Esophagus squamous epithelium (tissue), 4 donors: ENCODE measurements at regions not wholly inside any gene's neighbourhood (a gene's known extent, or its start where the extent isn't known, plus 50 kb on each side); places are given as distances from the start of the nearest gene placed in this dataset.

Experiments used
- POLR2A ChIP-seq, 4 donors: fragments of 450-650 bp; IDR thresholded peaks; one replicate each; pipeline ENCODE4 v1.6.1; 2017; ENCODE audit warnings: antibody characterized with exemption in 4 of 4, mild to moderate bottlenecking in 4 of 4, moderate library complexity in 3 of 4
- TF ChIP-seq, protein P1 (sequence below), 6 experiments: fragments of 450-650 bp in 4 of 6; fragments of 200-600 bp in 2 of 6; sonication (generic) in 2 of 6; IDR thresholded peaks; one replicate each; pipeline ENCODE4 v1.5.1; 2016 to 2019; ENCODE audit warnings: antibody characterized with exemption in 6 of 6, mild to moderate bottlenecking in 4 of 6, moderate library complexity in 4 of 6

DNA sequence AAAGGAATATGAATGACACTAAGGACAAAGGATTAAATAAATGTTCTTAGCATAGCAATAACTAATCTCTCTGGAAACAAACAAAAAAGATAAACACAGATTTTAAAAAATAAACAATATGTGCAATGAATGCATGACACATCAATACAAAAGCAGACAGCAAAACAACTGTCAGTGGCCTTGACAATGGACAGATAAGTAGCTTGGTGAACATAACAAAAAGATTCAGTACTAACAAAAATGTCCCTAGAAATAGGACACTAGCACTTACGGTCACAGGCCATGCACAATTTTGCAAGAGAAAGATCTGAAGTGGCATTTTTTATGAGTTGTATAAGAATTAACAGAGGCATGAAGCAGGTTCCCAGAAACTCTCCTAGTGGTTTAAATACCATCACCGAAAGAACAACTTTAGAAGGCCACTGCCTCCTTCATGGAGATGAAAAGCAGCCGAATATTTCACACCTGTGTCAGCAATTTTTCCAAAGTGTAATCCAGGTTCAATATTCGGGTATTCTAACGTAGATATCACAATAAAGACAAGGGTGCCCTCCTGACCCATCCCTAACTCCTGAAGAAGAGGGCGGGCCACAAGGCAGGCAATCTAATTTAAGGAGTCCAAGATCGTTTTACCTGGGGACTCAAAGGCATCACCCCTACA, 231.3 kb upstream of the MKLN1 start:
- TF ChIP-seq, protein P1, sequence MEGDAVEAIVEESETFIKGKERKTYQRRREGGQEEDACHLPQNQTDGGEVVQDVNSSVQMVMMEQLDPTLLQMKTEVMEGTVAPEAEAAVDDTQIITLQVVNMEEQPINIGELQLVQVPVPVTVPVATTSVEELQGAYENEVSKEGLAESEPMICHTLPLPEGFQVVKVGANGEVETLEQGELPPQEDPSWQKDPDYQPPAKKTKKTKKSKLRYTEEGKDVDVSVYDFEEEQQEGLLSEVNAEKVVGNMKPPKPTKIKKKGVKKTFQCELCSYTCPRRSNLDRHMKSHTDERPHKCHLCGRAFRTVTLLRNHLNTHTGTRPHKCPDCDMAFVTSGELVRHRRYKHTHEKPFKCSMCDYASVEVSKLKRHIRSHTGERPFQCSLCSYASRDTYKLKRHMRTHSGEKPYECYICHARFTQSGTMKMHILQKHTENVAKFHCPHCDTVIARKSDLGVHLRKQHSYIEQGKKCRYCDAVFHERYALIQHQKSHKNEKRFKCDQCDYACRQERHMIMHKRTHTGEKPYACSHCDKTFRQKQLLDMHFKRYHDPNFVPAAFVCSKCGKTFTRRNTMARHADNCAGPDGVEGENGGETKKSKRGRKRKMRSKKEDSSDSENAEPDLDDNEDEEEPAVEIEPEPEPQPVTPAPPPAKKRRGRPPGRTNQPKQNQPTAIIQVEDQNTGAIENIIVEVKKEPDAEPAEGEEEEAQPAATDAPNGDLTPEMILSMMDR (IDR thresholded peaks at IDR 0.05), result no peak
- no peak for TF ChIP-seq POLR2A (IDR thresholded peaks at IDR 0.05)
